ENCODE measurements at regions not wholly inside any gene's neighbourhood (a gene's known extent, or its start where the extent isn't known, plus 50 kb on each side); places are given as distances from the start of the nearest gene placed in this dataset.

- no peak for TF ChIP-seq CTCF (IDR thresholded peaks at IDR 0.05)
- no peak for TF ChIP-seq POLR2A (IDR thresholded peaks at IDR 0.05)
Observed at GRCh38 chr7:153832160-153832559, 220.0 kb upstream of the DPP6 start.

Measured in thyroid gland (tissue), 4 donors.